GM12892 (cell line): ENCODE measurements at regions not wholly inside any gene's neighbourhood (a gene's known extent, or its start where the extent isn't known, plus 50 kb on each side); places are given as distances from the start of the nearest gene placed in this dataset.

Experiments used
- POLR2A ChIP-seq: IDR thresholded peaks from 2 replicates; pipeline ENCODE4 v1.6.1; 2011; ENCODE audit warnings: low read depth, low read length, control low read depth
- TAF1 ChIP-seq: IDR thresholded peaks from 2 replicates; pipeline ENCODE4 v1.6.1; 2011; ENCODE audit warnings: low read depth, mild to moderate bottlenecking, control low read depth, low read length, borderline replicate concordance

GRCh38 chr10:56096226-56096517 is 264.9 kb downstream of the ZWINT start:
- TF ChIP-seq POLR2A (no peak), TAF1 (no peak)
